Mammary epithelial cell (primary cell): ENCODE measurements at regions not wholly inside any gene's neighbourhood (a gene's known extent, or its start where the extent isn't known, plus 50 kb on each side); places are given as distances from the start of the nearest gene placed in this dataset.

Source experiments
- CTCF ChIP-seq, 2 donors: IDR thresholded peaks in 1 of 2; conservative IDR thresholded peaks in 1 of 2; 2 replicates each; pipeline ENCODE4 v1.5.1; 2011 to 2012; ENCODE audit warnings: inconsistent platforms in 2 of 2, low read length in 2 of 2, mild to moderate bottlenecking in 2 of 2, control low read depth in 1 of 2, low read depth in 1 of 2; ENCODE audit not compliant: insufficient read depth in 1 of 2; ENCODE audit errors: extremely low read depth in 1 of 2
- EZH2 ChIP-seq: IDR thresholded peaks from 2 replicates; pipeline ENCODE4 v1.6.1; 2012; ENCODE audit warnings: low read length, inconsistent platforms, borderline replicate concordance

- TF ChIP-seq EZH2 (no peak), CTCF (conservative IDR thresholded peaks at IDR 0.05 in 1 of 2, IDR thresholded peaks at IDR 0.05 in 1 of 2; ENCODE audit: extremely low read depth in 1 of 2, insufficient read depth in 1 of 2, low read depth in 1 of 2, low read length in 2 of 2) (no peak)
Observed at GRCh38 chr13:63546524-63546923, 2130.9 kb upstream of the PCDH20 start.
